Right atrium auricular region (tissue), 2 donors: ENCODE measurements at regions not wholly inside any gene's neighbourhood (a gene's known extent, or its start where the extent isn't known, plus 50 kb on each side); places are given as distances from the start of the nearest gene placed in this dataset.

Experiments used
- DNase-seq: peaks from one replicate; pipeline ENCODE4 v3.0.0-alpha.2; 2019; ENCODE audit warnings: low spot score
- H3K27ac ChIP-seq, 2 donors: fragments of 200-600 bp; sonication (generic); 1 replicate in 1 of 2; 2 replicates in 1 of 2; pipeline ENCODE4 v1.5.1; 2016 to 2019
- H3K27me3 ChIP-seq, 2 donors: fragments of 200-600 bp; sonication (generic); one replicate each; pipeline versions ENCODE4 v1.5.1 to v1.6.0; 2017 to 2019
- H3K36me3 ChIP-seq: fragments of 200-600 bp; sonication (generic); one replicate; pipeline ENCODE4 v1.5.1; 2016
- H3K4me1 ChIP-seq, 2 donors: fragments of 200-600 bp; sonication (generic); one replicate each; pipeline versions ENCODE4 v1.5.1 to v1.6.0; 2017 to 2019
- H3K4me3 ChIP-seq, 2 donors: fragments of 200-600 bp; sonication (generic); 1 replicate in 1 of 2; 2 replicates in 1 of 2; pipeline ENCODE4 v1.5.1; 2017 to 2019; ENCODE audit warnings: mild to moderate bottlenecking in 1 of 2, moderate library complexity in 1 of 2
- H3K9me3 ChIP-seq, 2 donors: fragments of 200-600 bp; sonication (generic); one replicate each; pipeline ENCODE4 v1.5.1; 2019
- TF ChIP-seq, protein P1 (sequence below), 2 donors: fragments of 200-600 bp; sonication (generic); IDR thresholded peaks; one replicate each; pipeline ENCODE4 v1.5.1; 2019; ENCODE audit warnings: antibody characterized with exemption in 2 of 2

DNA sequence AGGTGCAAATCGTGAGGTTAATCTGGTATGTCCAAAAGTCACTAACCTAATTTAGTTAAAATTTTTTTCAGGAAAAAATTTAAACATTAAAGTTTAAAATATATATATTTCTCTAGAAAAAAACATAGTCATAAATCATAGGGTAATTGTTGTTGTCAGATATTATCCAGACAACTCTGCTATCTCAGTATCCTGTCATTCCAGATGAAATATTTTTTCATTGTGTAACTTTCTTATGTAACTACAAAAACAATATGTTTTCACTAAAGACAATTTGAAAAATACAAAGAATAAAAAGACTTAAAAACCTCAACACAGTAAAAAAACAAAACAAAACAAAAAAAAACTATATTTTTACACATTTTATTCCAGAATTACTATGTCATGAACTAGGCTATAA, 57.6 kb downstream of the TENT5A start:
- no peak for DNase-seq
- Histone ChIP-seq H3K4me3 (no peak overlapping the region), H3K27ac (no peak overlapping the region), H3K27me3 (no peaks in the 10 kb centered on the region), H3K36me3 (no peaks in the 10 kb centered on the region), H3K4me1 (peaks cover 0 to 6% of the 10 kb centered on the region in 2 donors), H3K9me3 (no peaks in the 10 kb centered on the region)
- TF ChIP-seq, protein P1, sequence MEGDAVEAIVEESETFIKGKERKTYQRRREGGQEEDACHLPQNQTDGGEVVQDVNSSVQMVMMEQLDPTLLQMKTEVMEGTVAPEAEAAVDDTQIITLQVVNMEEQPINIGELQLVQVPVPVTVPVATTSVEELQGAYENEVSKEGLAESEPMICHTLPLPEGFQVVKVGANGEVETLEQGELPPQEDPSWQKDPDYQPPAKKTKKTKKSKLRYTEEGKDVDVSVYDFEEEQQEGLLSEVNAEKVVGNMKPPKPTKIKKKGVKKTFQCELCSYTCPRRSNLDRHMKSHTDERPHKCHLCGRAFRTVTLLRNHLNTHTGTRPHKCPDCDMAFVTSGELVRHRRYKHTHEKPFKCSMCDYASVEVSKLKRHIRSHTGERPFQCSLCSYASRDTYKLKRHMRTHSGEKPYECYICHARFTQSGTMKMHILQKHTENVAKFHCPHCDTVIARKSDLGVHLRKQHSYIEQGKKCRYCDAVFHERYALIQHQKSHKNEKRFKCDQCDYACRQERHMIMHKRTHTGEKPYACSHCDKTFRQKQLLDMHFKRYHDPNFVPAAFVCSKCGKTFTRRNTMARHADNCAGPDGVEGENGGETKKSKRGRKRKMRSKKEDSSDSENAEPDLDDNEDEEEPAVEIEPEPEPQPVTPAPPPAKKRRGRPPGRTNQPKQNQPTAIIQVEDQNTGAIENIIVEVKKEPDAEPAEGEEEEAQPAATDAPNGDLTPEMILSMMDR (IDR thresholded peaks at IDR 0.05): no peak

DNA sequence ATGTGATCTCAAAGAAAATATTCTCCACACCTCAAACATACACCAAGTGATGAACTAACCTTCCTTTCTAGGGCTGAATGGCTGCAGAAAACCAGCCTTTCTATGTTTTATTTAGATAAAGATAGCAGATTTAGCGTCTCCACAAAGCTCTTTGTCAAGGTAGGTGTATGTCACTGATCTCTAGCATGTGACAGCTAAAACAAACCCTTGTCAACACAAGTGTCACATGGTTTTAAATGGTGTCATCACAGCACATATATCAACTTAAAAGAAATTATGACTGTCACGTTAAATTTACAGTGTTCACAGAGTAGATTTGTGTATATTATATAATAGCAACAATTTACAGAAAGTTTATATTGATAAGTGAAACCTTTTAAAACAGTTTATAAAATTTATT, 58.3 kb downstream of the TENT5A start:
- DNase-seq: no peak
- Histone ChIP-seq H3K27ac (no peak overlapping the region), H3K4me1 (peaks cover 0 to 6% of the 10 kb centered on the region in 2 donors), H3K36me3 (no peaks in the 10 kb centered on the region), H3K4me3 (no peak overlapping the region), H3K9me3 (no peaks in the 10 kb centered on the region), H3K27me3 (no peaks in the 10 kb centered on the region)
- TF ChIP-seq, protein P1 (IDR thresholded peaks at IDR 0.05): no peak

DNA sequence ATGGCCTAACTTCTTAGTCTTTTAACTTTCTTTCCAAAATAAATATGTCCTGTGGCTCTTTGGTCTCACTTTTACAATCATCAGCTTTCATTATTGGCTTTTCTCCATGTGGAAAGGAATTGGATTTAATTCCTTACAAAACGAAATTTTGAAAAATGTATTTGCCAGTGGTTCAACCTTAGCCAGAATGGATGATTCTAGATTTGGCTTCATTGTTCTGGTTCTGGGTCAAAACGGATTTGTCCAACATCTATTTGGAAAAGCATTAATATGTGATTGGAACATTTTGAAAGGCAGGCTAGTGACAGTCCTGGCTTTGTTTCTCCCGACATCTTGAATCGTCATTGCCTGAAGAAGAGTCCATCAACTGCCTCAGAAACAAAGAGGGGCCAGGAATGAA, 59.2 kb downstream of the TENT5A start:
- Histone ChIP-seq H3K9me3 (no peaks in the 10 kb centered on the region), H3K36me3 (no peaks in the 10 kb centered on the region), H3K4me1 (peaks cover 0 to 6% of the 10 kb centered on the region in 2 donors), H3K27me3 (no peaks in the 10 kb centered on the region), H3K4me3 (no peak overlapping the region), H3K27ac (no peak overlapping the region)
- TF ChIP-seq, protein P1 (IDR thresholded peaks at IDR 0.05): no peak
- DNase-seq: no peak

DNA sequence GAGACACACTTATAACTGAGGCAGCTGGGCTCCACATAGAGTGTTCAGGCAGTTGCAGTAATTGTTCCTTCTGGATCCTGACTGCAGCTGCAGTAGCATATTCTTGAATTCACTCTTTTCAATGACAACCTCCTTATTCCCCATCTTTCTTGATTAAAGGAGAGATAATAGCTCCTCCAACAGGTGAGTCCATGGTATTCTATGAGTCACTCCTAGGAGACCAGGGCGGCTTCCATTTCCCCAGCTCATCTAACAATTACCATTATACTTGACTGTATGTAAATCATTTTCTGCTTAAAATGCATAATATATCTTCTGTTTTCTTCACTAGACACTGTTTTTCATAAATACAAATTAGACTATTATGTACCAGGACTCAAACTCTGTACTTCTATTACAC, 62.4 kb downstream of the TENT5A start:
- TF ChIP-seq, protein P1 (IDR thresholded peaks at IDR 0.05): no peak
- Histone ChIP-seq H3K27ac (no peak overlapping the region), H3K4me1 (no peaks in the 10 kb centered on the region)

DNA sequence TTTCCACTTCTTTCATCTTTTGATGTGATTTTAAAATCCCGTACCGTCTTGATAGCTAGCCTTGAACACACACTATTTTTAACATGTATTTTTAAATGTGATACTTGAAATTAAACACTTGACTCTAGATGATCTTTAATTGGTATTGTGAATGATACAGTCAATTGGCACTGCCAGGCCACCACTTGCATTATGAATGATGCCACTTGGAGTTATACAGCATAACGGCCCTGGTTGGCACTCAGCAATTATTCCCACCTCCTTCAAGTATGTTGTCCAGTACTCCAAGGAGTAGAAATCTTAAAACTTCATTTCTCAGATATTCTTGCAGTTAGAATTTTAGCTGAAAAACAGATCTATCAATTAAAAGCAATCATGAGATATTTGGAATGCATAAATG, 62.9 kb downstream of the TENT5A start:
- TF ChIP-seq, protein P1 (IDR thresholded peaks at IDR 0.05): no peak

More for the DNA sequence above, 62.4 kb downstream of the TENT5A start:
- no peak overlapping the region for H3K4me3 ChIP-seq
- no peak for DNase-seq
- H3K27me3 ChIP-seq: no peaks in the 10 kb centered on the region
- H3K9me3 ChIP-seq: no peaks in the 10 kb centered on the region
- no peaks in the 10 kb centered on the region for H3K36me3 ChIP-seq

DNA sequence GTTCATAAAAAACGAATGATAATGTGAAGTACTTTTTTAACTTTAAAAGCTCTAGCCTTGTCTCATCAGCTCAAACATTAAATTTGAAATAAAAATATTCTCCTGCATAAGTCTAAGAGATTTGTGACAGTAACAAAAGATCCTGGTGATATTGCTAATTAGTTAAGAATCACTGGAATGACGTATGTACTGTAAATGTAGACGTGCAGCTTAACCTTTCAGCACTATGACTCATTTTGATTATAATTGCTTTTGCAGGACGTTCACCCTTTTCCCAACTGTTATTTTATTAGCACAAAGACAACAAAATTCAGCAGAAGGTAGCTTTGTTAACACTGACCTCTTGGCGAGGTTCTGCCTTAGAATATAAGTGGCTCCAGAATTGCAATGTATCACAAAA, 68.6 kb downstream of the TENT5A start:
- no peaks in the 10 kb centered on the region for H3K4me1 ChIP-seq

More for the DNA sequence above, 62.9 kb downstream of the TENT5A start:
- Histone ChIP-seq H3K4me1 (no peaks in the 10 kb centered on the region), H3K4me3 (no peak overlapping the region), H3K27ac (no peak overlapping the region), H3K36me3 (no peaks in the 10 kb centered on the region), H3K9me3 (no peaks in the 10 kb centered on the region), H3K27me3 (no peaks in the 10 kb centered on the region)
- no peak for DNase-seq

More for the DNA sequence above, 68.6 kb downstream of the TENT5A start:
- Histone ChIP-seq H3K4me3 (no peak overlapping the region), H3K36me3 (no peaks in the 10 kb centered on the region), H3K9me3 (no peaks in the 10 kb centered on the region), H3K27ac (no peak overlapping the region), H3K27me3 (no peaks in the 10 kb centered on the region)
- TF ChIP-seq, protein P1 (IDR thresholded peaks at IDR 0.05): no peak
- DNase-seq: no peak
